MM.1S (cell line): ENCODE measurements at regions not wholly inside any gene's neighbourhood (a gene's known extent, or its start where the extent isn't known, plus 50 kb on each side); places are given as distances from the start of the nearest gene placed in this dataset.

Experiments
- DNase-seq: peaks from one replicate; pipeline ENCODE4 v3.0.0-alpha.2; 2015
- H2AFZ ChIP-seq: fragments of 300-600 bp; sonication (generic); 2 replicates; pipeline ENCODE4 v1.6.0; 2016; ENCODE audit warnings: antibody characterized with exemption, low read length
- H3F3A ChIP-seq: fragments of 300-600 bp; sonication (generic); 2 replicates; pipeline ENCODE4 v1.6.1; 2016; ENCODE audit warnings: mild to moderate bottlenecking, antibody characterized with exemption, low read length, moderate library complexity, mixed read lengths; ENCODE audit not compliant: insufficient read depth
- H3K27ac ChIP-seq: fragments of 300-600 bp; sonication (generic); 2 replicates; pipeline ENCODE4 v1.5.1; 2016; ENCODE audit warnings: mild to moderate bottlenecking, low read length
- H3K27me3 ChIP-seq: fragments of 300-600 bp; sonication (generic); replicated peaks from 2 replicates; pipeline ENCODE4 v1.6.0; 2016; ENCODE audit warnings: low read length; ENCODE audit not compliant: insufficient read depth
- H3K36me3 ChIP-seq: fragments of 300-600 bp; sonication (generic); replicated peaks from 2 replicates; pipeline ENCODE4 v1.6.1; 2016; ENCODE audit warnings: mild to moderate bottlenecking, low read length, mixed read lengths; ENCODE audit not compliant: insufficient read depth
- H3K4me1 ChIP-seq: fragments of 300-600 bp; sonication (generic); 2 replicates; pipeline ENCODE4 v1.6.1; 2016; ENCODE audit warnings: low read length, mixed read lengths
- H3K4me2 ChIP-seq: fragments of 300-600 bp; sonication (generic); 2 replicates; pipeline ENCODE4 v1.6.0; 2016; ENCODE audit warnings: low read depth, low read length
- H3K4me3 ChIP-seq: fragments of 300-600 bp; sonication (generic); 2 replicates; pipeline ENCODE4 v1.5.1; 2016; ENCODE audit warnings: low read length, mixed read lengths
- H3K79me2 ChIP-seq: fragments of 300-600 bp; sonication (generic); 2 replicates; pipeline ENCODE4 v1.6.1; 2016; ENCODE audit warnings: mixed run types, low read length, mixed read lengths
- H3K9ac ChIP-seq: fragments of 300-600 bp; sonication (generic); 2 replicates; pipeline ENCODE4 v1.6.1; 2016; ENCODE audit warnings: low read length, mixed read lengths
- H3K9me2 ChIP-seq: fragments of 300-600 bp; sonication (generic); replicated peaks from 2 replicates; pipeline ENCODE4 v1.6.1; 2016; ENCODE audit warnings: mild to moderate bottlenecking, low read length, mixed read lengths; ENCODE audit not compliant: insufficient read depth
- H3K9me3 ChIP-seq: fragments of 300-600 bp; sonication (generic); replicated peaks from 2 replicates; pipeline ENCODE4 v1.6.1; 2016; ENCODE audit warnings: mild to moderate bottlenecking, low read length, mixed read lengths; ENCODE audit not compliant: insufficient read depth
- H4K20me1 ChIP-seq: fragments of 300-600 bp; sonication (generic); 2 replicates; pipeline ENCODE4 v1.6.1; 2016; ENCODE audit warnings: mild to moderate bottlenecking, low read length, moderate library complexity, mixed read lengths; ENCODE audit not compliant: insufficient read depth
- CTCF ChIP-seq: fragments of 300-600 bp; sonication (generic); IDR thresholded peaks from 2 replicates; pipeline ENCODE4 v1.5.1; 2016; ENCODE audit warnings: antibody characterized with exemption, low read length, mixed read lengths
- EZH2 ChIP-seq: fragments of 300-600 bp; sonication (generic); optimal IDR thresholded peaks from 2 replicates; pipeline ENCODE3; 2017; ENCODE audit warnings: low read depth, mild to moderate bottlenecking, antibody characterized with exemption, low read length, mixed read lengths
- EZH2phosphoT487 ChIP-seq: fragments of 300-600 bp; sonication (generic); IDR thresholded peaks from 2 replicates; pipeline ENCODE4 v1.6.1; 2018; ENCODE audit warnings: antibody characterized with exemption, low read length

GRCh38 chr14:58828298-58828697 is 190.5 kb downstream of the DACT1 start:
- no peaks in the 10 kb centered on the region for H3K4me1 ChIP-seq
- no peaks in the 10 kb centered on the region for H3K9me3 ChIP-seq
- TF ChIP-seq EZH2 (no peak), EZH2phosphoT487 (no peak), CTCF (no peak)
- H4K20me1 ChIP-seq, result no peaks in the 10 kb centered on the region
- DNase-seq, result no peak
- no peaks in the 10 kb centered on the region for H3K79me2 ChIP-seq
- no peak overlapping the region for H3K27ac ChIP-seq
- H3K9me2 ChIP-seq, result no peaks in the 10 kb centered on the region
- H3F3A ChIP-seq, result no peaks in the 10 kb centered on the region
- H3K36me3 ChIP-seq, result no peaks in the 10 kb centered on the region
- H3K27me3 ChIP-seq, result no peaks in the 10 kb centered on the region
- H3K4me3 ChIP-seq, result no peak overlapping the region
- H2AFZ ChIP-seq, result no peak overlapping the region
- no peak overlapping the region for H3K4me2 ChIP-seq
- H3K9ac ChIP-seq, result no peak overlapping the region

GRCh38 chr14:58829594-58829993 is 191.8 kb downstream of the DACT1 start:
- Histone ChIP-seq H3K9ac (no peak overlapping the region), H4K20me1 (no peaks in the 10 kb centered on the region), H3K9me2 (no peaks in the 10 kb centered on the region), H2AFZ (no peak overlapping the region), H3K4me3 (no peak overlapping the region), H3K79me2 (no peaks in the 10 kb centered on the region), H3K27me3 (no peaks in the 10 kb centered on the region), H3K9me3 (no peaks in the 10 kb centered on the region), H3F3A (no peaks in the 10 kb centered on the region), H3K4me1 (no peaks in the 10 kb centered on the region), H3K27ac (no peak overlapping the region), H3K36me3 (no peaks in the 10 kb centered on the region), H3K4me2 (no peak overlapping the region)
- TF ChIP-seq EZH2phosphoT487 (no peak), EZH2 (no peak), CTCF (no peak)
- DNase-seq, result no peak

GRCh38 chr14:58830121-58830520 is 192.4 kb downstream of the DACT1 start:
- Histone ChIP-seq H3F3A (no peaks in the 10 kb centered on the region), H3K4me2 (no peak overlapping the region), H3K9me3 (no peaks in the 10 kb centered on the region), H3K36me3 (no peaks in the 10 kb centered on the region), H3K4me1 (no peaks in the 10 kb centered on the region), H2AFZ (no peak overlapping the region), H3K9me2 (no peaks in the 10 kb centered on the region), H3K27ac (no peak overlapping the region), H4K20me1 (no peaks in the 10 kb centered on the region), H3K27me3 (no peaks in the 10 kb centered on the region), H3K9ac (no peak overlapping the region), H3K79me2 (no peaks in the 10 kb centered on the region), H3K4me3 (no peak overlapping the region)
- DNase-seq, result no peak
- TF ChIP-seq EZH2 (no peak), CTCF (no peak), EZH2phosphoT487 (no peak)

GRCh38 chr14:58832095-58832521 is 194.3 kb downstream of the DACT1 start:
- no peaks in the 10 kb centered on the region for H3K9me2 ChIP-seq
- H3K27me3 ChIP-seq, result no peaks in the 10 kb centered on the region
- no peak for DNase-seq
- H3K9ac ChIP-seq, result no peak overlapping the region
- no peaks in the 10 kb centered on the region for H3K9me3 ChIP-seq
- H3K27ac ChIP-seq, result no peak overlapping the region
- no peaks in the 10 kb centered on the region for H3K4me1 ChIP-seq
- H3F3A ChIP-seq, result no peaks in the 10 kb centered on the region
- no peak overlapping the region for H3K4me2 ChIP-seq
- no peak overlapping the region for H3K4me3 ChIP-seq
- H4K20me1 ChIP-seq, result no peaks in the 10 kb centered on the region
- no peaks in the 10 kb centered on the region for H3K36me3 ChIP-seq
- H2AFZ ChIP-seq, result no peak overlapping the region
- TF ChIP-seq EZH2phosphoT487, result no peak
- H3K79me2 ChIP-seq, result no peaks in the 10 kb centered on the region
